ENCODE measurements at regions not wholly inside any gene's neighbourhood (a gene's known extent, or its start where the extent isn't known, plus 50 kb on each side); places are given as distances from the start of the nearest gene placed in this dataset.

DNA sequence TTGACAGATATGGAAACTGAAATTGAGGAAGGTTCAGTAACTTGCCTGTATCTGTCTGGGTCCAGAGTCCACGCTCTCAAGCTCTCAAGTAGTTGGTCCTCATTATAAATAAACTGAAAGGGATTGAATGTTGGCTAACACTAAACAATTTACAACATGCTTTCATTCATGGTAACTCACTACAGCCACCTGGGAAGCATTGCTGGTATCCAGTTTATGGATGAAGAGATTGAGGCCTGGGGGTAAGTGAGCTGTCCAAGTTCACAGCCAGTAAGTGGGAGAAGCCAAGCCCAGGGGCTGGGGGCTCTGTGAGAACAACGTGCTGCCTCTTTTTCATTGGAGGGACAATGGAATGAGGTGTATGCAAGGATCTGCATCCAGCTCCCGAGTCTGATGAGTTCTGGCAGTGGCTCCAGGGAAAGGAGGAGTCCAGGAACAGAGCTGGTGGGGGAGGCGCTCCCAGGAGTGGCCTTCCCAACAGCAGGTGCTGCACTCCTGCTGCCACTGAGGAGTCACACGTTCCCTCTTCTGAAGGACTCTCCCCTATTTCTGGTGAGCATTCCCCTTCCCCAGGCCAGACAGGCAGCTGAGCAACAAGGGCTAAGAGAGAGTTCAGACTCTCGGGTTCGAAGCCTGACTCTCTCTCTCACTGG is 175.8 kb downstream of the CSNK2A3 start:
- no peak for DNase-seq (ENCODE audit: low read depth)

DNA sequence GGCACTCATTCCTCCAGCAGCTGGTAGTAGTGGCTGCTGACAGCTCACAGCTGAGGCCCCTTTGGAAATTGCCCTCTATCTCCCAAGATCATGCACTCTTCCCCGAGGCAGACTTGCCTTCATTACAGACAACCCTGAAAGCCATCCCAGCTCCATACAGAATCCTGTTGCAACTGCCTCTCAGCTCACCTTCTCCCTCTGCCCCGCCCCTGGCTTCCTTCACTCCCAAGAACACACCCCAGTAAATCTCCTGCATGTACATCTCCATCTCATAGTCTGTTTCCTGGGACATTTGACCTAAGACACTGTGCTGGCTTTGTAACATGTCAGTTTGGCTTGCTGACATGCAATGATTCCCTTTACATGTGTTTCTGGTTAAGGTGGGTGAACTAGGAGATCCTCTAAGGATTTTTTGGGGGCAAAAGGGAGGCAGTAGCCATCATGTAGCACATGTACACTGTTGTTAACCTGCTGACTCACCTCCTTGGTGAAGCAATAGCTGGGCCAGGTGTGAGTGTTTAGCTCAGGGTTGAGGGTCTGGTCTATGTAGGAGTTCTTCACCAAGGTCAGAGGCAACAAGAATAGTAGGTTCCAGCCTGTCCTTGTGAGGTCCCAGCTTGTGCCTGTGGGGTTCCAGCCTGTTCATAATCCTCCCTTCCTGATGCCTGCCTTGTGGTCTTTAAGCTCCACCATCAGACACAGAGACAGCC is 179.6 kb downstream of the CSNK2A3 start:
- no peak for DNase-seq (ENCODE audit: low read depth)

DNA sequence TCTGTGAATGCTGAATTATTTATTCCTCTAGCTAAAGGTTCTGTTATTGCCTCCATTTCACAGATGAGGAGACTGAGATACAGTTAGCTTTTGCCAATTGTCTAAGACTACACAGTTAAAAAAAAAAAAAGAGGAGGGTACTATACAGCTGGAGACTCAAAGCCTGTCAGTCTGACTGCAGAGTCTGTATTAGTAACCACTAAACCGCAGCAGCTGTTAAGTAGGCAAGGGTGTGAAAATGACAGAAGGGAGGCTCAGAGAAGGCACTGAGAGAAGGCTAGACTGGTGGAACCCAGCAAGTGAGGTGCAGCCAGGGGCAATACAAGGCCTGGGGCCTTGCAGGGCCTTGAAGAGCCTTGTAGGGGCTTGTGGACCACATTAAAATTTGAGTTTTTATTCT is 181.2 kb downstream of the CSNK2A3 start:
- DNase-seq (ENCODE audit: low read depth), result no peak

DNA sequence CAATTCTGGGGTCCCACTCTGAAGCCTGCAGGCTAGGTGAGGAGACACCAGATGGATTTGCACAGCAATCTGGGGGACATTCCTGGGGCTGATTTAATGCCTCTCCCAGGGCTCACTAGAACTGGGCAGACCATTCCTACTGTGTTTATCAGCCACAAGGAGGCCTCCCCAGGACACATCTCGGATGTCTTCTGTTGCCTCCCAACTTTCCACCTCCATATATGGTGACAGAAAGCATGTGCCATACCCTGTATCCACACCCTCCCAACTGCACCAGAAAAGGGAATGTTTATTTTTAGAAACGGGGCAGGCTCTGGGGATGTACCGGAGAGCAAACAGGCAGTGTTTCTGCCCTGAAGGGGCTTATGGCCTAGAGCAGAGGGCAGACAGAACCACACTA is 181.8 kb downstream of the CSNK2A3 start:
- DNase-seq (ENCODE audit: low read depth), result no peak

DNA sequence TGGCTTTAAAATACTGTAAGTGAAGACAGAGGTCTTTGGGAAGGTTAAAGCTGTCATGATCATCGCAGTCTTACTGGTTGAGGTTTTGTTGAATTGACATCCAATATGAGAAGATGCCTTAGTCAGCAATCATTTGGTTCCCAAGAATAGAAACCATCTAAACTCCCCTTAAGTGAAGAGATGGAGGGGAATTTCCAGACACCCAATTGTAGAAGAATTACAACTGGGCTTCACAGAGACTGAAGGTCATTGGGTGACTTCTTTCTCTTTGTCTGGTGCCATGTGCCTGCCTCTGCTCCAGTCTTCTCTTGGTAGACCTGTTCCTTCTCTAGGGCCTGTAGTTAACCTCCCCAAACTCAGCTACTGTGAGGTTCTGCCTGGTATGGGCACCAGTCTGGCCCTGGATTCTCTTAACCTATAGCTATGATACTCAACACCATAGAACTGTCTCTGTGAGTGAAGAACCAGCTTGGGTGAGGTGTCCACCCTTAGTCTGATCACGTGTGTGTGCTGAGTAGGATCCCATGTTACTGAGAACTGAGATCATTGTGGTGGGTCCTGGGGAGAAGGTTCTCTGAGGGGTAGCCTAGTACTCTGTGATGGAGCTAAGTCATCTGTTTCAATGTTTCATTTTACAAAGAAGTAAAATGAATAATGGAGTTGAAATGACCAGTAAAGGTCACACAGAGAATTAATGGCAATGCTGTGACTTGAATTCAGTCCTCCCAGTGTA is 182.5 kb downstream of the CSNK2A3 start:
- DNase-seq (ENCODE audit: low read depth), result no peak

DNA sequence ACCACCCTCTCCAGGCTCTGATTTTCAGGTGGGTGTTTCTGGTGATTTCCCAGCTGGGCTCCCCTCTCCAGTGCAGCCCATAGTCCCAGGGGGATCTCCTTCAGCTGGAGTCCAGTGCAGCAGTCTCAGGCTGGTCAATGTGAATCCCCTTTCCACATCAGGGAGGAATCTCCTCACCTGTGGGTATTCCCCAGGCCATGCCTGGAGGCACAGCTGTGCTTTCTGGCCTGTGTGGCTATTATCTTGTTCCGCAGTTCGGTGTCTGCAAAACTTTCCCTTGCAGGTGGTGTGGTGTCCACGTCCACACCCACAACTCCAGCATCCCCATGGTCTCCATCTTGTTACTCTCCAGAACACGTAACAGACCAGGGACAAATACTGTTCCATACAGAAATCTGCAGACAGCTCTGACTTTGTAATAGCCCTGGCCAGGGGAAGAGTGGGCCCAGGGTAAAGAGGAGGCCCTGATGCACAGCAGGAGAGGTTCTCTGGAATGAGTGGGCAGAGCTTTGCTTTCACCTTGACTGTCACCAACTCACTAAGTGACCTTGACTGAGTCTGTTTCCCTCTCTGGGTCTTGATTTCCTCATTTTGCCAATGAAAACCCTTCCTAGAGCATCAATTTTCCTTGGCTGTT is 183.2 kb downstream of the CSNK2A3 start:
- no peak for DNase-seq (ENCODE audit: low read depth)

DNA sequence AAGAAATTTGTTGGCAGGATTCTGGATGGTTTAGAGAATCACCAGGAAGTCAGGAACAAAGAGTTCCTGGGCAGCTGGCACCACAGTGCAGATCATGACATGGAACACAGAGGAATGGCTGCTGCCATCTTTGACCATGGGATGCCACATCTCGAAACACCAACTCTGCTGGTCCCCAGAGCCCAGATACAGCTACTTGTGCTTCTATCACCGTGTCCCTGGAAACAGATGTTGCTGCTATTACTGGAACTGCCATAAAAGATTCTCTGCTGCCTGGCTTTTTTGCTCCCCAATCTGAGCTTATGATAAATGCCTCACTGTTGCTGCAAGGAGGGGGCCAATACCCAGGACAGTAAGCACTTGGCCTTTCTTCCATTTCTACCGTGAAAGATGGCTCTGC is 185.2 kb downstream of the CSNK2A3 start:
- DNase-seq (ENCODE audit: low read depth), result no peak

DNA sequence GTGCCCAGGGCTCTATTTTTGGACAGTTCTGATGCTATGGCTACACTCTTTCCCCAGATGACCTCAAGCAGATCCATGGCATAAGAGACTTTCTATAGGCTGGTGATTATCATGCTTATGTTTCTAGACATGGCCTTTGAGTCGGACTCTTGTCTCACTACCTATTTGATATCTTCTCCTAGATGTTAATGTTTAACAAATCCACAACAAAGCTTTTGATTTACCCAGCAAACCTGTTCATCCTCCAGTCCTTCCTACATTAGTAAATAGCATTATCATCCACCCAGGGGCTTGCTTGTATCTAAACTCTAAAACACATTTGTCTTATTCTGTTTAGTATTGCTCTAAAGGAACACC is 188.7 kb downstream of the CSNK2A3 start:
- DNase-seq (ENCODE audit: low read depth), result no peak

DNA sequence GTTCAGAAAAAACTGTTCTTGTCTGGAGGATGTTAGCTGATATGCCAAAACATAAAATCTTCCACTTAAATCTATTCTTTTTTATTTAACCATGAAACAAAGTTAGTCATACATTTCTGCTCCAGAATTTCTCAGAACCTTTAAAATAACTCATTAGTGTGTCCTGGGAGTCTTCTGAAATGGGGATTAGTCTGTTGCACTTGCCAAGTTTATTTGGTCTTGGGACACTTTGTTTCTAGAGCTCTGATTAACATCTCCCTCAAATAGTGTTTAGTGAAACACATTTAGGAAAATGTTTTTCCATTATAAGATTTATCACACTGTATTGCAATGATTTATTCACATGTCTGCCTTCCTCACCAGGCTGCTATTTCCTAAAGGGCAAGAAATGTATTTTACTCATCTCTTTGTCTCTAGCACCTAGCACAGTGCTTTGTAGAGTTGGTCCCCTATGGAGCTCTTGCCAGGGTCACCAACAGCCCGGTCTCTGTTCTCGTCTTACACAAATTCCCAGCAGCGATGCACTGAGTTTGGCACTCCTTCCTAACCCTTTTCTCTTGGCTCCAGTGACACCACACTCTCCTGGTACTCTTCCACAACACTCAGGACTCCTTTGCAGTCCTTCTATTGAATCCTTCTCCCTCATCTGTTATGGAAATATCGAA is 189.2 kb downstream of the CSNK2A3 start:
- DNase-seq (ENCODE audit: low read depth), result no peak

DNA sequence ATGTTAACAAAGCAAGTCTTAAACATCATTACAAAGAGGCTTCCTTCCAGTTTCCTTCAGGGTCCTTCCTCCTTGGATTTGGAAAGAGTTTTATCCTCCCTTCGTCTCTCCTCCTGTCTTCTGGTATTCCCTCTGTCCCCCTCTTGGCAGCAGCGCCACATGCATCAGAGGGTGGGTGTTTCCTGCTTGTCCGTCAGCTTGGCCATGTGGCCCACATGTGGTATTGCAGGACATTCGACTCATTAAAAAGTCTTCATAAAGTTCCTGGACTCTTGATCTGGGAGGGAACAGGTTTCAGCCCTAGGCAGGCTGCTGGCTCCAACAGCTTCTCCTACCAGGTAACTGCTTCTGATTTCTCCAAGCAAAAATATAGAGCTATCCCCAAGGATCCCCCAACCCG is 189.8 kb downstream of the CSNK2A3 start:
- no peak for DNase-seq (ENCODE audit: low read depth)

DNA sequence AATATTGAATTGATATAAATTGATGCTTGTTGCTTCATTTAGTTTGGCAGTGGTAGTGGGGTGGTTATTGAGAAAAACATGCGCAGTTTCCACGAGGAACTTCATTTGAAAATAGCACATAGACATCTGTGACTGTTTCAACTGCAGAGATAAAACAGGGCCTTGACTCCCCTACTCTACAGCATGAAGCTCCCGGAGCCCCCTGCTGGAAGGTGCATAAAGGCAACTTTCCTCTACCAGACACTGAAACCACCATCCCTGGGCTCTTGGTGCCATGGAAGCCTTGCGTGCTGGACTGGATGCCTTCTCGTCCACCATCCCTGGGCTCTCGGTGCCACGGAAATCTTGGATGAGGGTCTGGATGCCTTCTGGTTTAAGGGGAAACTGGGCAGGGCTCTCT is 195.9 kb downstream of the CSNK2A3 start:
- no peak for DNase-seq (ENCODE audit: low read depth)

DNA sequence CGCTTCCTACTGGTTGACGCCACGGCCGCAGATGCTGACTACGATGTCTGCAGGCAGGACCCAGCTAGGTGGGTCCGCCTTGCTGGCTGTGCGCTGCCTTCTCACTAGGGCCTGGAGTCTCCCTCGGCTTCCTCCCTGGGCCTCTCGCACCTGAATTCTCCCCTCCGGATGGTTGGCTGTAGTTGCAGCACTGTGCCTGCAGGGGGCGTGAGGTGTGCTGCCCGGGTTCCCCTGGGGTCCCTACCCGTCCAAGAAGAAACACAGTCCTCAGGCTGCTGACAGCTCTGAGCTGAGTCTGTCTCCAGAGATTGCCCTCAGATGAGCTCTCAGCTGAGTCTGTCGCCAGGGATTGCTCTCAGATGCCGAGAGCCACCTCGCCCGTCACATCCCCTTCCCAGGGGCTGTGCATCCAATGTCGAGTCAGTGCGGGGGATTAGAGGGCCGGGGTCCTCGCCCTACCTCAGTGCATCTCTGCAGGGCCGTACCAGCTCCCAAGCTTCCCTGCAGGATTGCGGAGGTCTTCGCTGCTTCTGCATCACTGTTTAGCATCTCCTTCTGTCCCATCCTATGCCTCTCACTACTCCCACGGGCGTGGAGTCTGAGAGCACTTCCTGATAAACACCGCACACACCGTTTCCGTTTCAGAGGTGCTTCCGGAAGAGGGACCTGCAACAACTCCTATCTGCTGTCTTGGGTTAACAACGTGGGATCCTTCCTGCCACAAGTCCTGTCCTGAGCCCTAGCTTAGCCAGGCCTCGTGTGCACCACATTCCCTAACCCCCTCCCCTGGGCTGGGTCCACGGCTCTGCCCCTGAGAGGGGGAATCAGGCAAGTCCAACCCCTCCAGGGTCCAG is 196.9 kb downstream of the CSNK2A3 start:
- DNase-seq (ENCODE audit: low read depth), result no peak

DNA sequence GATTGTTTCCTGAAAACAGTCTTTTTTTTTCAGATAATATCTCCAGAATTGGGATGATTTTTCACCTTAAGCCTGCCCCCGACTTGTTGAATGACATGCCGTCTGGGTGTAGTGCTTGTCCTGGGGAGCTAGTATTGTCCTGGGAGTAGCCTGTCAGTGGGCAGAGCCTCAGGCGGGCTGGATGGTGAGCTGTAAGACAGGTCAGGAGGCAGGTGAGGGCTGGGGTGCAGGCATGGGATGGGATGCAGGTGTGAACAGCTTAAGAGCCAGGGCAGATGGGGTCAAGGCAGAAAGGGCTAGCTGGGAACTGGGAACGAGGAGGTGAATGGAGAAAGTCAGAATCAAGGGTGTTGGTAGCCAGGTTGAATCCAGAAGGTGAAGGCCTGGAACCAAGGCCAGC is 200.2 kb downstream of the CSNK2A3 start:
- DNase-seq (ENCODE audit: low read depth), result no peak

DNA sequence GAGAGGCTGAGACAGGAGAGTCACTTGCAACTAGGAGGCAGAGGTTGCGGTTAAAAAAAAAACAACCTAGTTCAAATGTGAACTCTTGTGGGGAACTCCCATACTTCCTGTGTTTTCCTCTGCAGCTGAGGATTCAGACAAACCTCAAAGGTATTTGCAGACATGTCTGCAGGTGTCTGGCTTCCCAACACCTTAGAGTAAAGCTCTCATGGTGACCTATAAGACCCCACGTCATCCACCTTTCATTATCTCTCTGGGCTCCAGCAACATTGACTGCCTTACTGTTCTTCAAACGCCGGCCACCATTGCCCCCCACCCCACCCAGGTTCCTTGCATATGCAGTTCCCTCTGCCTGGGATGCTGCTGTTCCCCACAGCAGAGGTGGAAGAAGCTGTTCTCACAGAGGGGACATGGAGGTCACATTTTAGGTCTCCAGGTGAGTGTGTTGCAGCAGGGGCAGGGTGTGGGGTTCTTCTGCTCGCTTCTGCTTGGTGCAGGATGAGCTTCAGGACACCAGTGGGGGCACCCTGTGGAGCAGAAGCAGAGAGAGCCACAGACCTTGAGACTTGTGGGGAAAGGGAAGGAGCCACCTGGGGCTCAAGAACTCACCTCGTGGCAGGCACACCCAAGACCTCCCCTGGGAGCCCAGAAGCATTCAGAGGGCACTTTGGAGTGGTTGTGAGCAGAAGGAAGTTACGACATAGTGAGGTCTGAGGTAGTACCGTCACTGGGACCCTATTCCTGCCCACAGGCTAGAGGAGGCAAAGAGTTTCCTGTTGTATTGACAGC is 203.2 kb downstream of the CSNK2A3 start:
- DNase-seq (ENCODE audit: low read depth), result no peak

DNA sequence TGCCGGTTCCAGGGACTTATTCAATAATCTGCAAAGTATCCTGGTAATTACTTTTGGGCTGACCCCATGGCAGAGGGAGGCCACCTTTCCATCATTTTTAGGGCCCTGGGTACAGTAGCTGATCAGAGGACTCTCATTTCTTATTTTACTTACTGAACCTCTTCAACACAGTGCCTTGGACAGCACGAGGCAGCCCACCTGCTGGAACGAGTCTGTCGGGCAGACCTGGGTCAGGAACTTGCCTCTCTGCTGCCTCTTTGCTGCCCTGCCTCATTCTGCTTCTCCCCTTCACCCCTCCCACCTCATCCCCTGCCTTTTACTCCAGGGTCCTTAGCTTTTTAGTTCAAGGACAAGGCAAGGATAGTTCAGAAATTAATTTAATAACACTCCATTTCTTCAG is 204.5 kb downstream of the CSNK2A3 start:
- no peak for DNase-seq (ENCODE audit: low read depth)

DNA sequence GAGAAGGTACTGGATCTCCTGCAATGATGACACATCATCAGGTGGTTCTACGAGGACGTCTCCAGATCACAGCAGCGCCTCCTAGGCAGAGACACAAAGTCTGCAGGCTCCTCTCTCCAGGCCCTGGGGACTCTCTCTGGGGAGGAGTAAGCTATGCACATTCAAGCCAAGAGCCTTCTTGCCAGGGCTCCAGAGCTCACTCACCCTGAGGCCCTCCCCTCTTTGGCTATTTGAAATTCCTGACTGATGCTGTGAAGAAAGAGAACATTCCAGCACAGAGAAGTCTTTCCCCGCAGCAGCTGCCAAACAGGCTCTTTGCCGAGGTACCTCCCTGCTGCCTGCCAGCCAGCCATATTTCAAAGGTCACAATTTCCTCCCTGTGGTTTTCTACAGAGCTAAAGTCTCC is 204.9 kb downstream of the CSNK2A3 start:
- no peak for DNase-seq (ENCODE audit: low read depth)

DNA sequence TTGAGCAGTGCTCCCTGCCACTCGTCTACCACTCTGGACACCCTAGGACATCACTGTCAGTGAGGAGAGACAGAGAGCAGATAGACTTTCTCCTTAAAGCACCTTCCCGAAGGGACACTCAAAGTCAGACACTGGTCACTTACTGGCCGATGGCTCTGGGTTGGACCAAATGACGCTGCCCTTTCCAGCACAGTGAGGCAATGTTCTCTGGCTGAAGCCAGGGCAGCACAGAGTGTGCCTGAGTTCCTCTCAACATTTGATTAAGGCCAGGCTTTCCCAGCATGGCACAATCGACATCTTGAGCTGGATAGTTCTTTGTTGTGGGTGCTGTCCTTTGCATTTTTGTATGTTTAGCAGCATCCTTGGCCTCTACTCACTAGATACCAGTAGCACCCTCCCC is 206.2 kb downstream of the CSNK2A3 start:
- DNase-seq (ENCODE audit: low read depth), result no peak

DNA sequence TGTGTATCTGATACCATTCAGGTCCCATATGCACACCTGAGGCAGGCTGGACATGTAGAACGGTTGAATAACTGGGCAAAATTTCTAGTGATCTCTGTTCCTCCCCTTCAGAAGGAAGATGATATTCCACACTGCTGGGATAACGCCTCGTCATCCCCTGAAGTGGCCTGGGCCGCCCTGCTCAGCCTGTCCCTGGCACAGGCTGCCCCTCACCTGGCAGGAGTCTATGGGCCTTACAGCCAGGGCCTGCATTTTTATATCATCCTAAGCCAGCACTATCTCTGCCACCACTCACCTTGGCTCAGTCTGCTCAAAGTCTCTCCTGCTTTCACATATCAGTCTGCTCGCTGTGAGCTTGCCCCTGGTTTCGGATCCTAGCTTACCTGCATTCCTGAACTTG is 209.2 kb downstream of the CSNK2A3 start:
- DNase-seq (ENCODE audit: low read depth), result no peak

DNA sequence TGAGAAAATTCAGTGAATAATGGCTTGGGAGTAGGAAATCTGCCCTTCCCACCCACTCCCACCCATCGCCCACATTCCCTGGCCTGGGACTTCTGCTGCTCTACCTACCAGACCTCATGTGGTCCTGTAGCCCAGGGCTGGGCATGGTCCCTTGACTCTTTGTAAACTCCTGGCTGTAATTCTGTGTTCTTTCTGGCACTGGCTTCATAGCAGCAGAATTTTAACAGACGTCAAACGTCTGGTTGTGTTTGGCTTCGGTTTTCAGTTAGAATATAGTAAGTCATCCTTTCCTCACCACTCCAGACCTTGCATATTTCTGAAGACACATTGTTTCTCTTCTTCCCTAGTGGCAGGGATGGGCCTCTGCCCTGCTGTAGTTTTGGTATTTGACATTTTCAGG is 210.6 kb downstream of the CSNK2A3 start:
- DNase-seq (ENCODE audit: low read depth), result no peak

DNA sequence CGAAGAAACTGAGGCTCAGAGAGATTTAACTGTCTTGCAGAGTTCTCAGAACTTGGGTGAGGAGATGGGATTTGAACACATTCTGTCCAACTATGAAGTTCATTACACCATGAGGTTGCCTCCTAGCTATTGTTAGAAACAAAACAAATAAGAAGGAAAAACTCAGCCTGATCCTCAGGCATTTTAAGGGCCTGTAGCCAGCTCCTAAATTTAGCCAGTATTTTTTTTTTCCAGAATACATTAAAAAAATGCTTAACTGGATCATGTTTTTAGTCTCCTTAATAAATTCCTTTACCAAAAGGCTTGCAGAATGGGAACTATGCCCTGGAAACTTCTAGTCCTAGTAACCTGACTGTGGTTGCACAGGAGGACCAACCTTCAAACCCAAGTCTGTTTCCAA is 212.0 kb downstream of the CSNK2A3 start:
- no peak for DNase-seq (ENCODE audit: low read depth)

DNA sequence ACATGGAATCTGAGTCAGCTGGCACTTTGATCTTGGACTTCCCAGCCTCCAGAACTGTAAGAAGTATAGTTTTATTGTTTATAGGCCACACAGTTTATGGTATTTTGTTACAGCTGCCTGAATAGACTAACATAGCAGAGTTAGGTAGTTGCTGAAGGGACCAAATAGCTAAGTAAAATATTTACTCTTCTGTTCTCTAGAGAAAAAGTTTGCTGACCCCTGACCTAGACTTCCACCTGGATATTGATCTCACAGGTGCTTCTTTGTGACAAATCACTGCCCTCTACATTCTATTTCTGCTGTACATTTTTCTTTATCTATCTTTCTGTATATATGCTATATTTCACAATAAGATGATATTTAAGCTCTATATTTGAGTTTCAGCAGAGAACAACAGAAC is 212.5 kb downstream of the CSNK2A3 start:
- no peak for DNase-seq (ENCODE audit: low read depth)

Data from stimulated activated CD8-positive, alpha-beta memory T cell treated with anti-CD3 and anti-CD28 coated beads, Interleukin-4, amount 100 ng/mL, for 24 hours (primary cell).